ENCODE measurements at regions not wholly inside any gene's neighbourhood (a gene's known extent, or its start where the extent isn't known, plus 50 kb on each side); places are given as distances from the start of the nearest gene placed in this dataset.

GRCh38 chr14:81766321-81766915, 232.8 kb upstream of the SEL1L start:
- BruUV-seq (replicated peaks), result no TSS peak
- no peak for TF ChIP-seq FOS (IDR thresholded peaks at IDR 0.05; ENCODE audit: borderline replicate concordance, insufficient read depth, low read length)
- no peak for TF ChIP-seq MYC (IDR thresholded peaks at IDR 0.05; ENCODE audit: low read depth, low read length)
- no peak for TF ChIP-seq JUN (IDR thresholded peaks at IDR 0.05; ENCODE audit: borderline replicate concordance, insufficient read depth, insufficient read length, low read depth)
- TF ChIP-seq GATA2 (IDR thresholded peaks at IDR 0.05; ENCODE audit: insufficient read depth, insufficient read length, low read depth, low read length), result no peak
- no peak for TF ChIP-seq EZH2 (IDR thresholded peaks at IDR 0.05; ENCODE audit: borderline replicate concordance, low read depth, low read length, severe bottlenecking)
- no peaks in the 10 kb centered on the region for H3K27me3 ChIP-seq (ENCODE audit: control insufficient read depth in 2 of 2, insufficient read depth in 2 of 2, low read length in 2 of 2)
- dilution Hi-C loops (cut with MboI; ENCODE audit: extremely low pct_ligation_motif_present, low sequenced_read_pairs), result no loop called here
- H3K9ac ChIP-seq (replicated peaks; ENCODE audit: extremely low read depth, insufficient read depth, low read length), result no peak overlapping the region
- H2AFZ ChIP-seq (ENCODE audit: low read depth, low read length), result no peak overlapping the region
- no peaks in the 10 kb centered on the region for H3K9me3 ChIP-seq (replicated peaks; ENCODE audit: control insufficient read depth, insufficient read depth, low read length)
- H3K79me2 ChIP-seq (ENCODE audit: control insufficient read depth, insufficient read depth, low read length), result no peaks in the 10 kb centered on the region
- no peaks in the 10 kb centered on the region for H4K20me1 ChIP-seq (replicated peaks; ENCODE audit: control insufficient read depth, extremely low read depth, insufficient read depth, low read length)
- H3K9me1 ChIP-seq (replicated peaks; ENCODE audit: control insufficient read depth, extremely low read depth, insufficient read depth, low read length), result no peaks in the 10 kb centered on the region
- no peaks in the 10 kb centered on the region for H3K36me3 ChIP-seq (ENCODE audit: control insufficient read depth in 2 of 2, extremely low read depth in 1 of 2, insufficient read depth in 2 of 2, low read length in 2 of 2)
- no peak for FAIRE-seq
- POLR2A ChIA-PET, result no interaction called here
- H3K27ac ChIP-seq (ENCODE audit: insufficient read depth, low read depth, low read length), result no peak overlapping the region
- DNase-seq (ENCODE audit: low read depth, low spot score), result no peak
- no peak overlapping the region for H3K4me3 ChIP-seq (replicated peaks in 1 of 3; ENCODE audit: insufficient read depth in 1 of 3, low read depth in 1 of 3, low read length in 3 of 3)
- intact Hi-C loops (cut with micrococcal nuclease), result no loop called here
- no peaks in the 10 kb centered on the region for H3K4me1 ChIP-seq (ENCODE audit: control insufficient read depth, extremely low read depth, insufficient read depth, low read length)
- CTCF ChIA-PET, result no interaction called here
- H3K4me2 ChIP-seq (ENCODE audit: insufficient read depth, low read length), result no peak overlapping the region

DNA sequence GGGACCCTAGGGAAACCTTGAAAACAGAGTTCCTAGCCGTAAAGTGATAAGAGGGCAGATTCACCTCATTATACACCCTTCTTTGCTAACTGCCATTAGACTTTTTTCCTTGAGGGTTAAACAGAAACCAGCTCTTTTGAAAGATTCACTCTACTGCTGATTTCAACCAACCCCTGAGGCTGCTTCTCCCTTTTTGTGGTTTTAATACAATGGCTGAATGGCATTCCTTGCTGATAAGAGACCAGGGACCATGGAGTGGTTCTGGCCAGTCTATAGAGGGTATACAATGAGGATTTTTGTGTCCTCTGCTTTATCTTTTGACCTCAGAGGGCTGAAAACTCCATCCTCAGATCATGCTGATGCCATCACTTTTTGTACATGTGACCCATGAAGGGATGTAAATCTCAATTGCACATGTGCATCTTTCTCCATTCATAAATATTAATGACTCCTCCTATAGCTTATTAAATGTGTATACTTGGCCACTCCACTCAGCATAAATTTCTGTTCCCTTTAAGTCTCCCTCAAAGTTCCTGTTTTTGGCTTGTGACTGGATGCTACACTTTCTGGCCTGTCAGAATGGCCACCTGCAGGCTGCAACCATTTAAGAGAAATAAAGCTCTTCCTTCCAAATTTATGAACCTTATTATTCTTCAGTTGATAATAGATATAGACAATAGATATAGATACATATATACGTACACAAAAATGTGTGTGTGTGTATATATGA, 233.8 kb upstream of the SEL1L start:
- dilution Hi-C loops (cut with MboI; ENCODE audit: extremely low pct_ligation_motif_present, low sequenced_read_pairs), result no loop called here

More for the DNA sequence above, 233.8 kb upstream of the SEL1L start:
- no peak overlapping the region for H2AFZ ChIP-seq (ENCODE audit: low read depth, low read length)
- H4K20me1 ChIP-seq (replicated peaks; ENCODE audit: control insufficient read depth, extremely low read depth, insufficient read depth, low read length), result no peaks in the 10 kb centered on the region
- no peak for TF ChIP-seq EZH2 (IDR thresholded peaks at IDR 0.05; ENCODE audit: borderline replicate concordance, low read depth, low read length, severe bottlenecking)
- TF ChIP-seq POLR2AphosphoS5 (IDR thresholded peaks at IDR 0.05; ENCODE audit: insufficient read depth, low read depth, low read length), result no peak
- no peak for TF ChIP-seq GATA2 (IDR thresholded peaks at IDR 0.05; ENCODE audit: insufficient read depth, insufficient read length, low read depth, low read length)
- TF ChIP-seq MAX (IDR thresholded peaks at IDR 0.05; ENCODE audit: insufficient read depth, insufficient read length), result no peak
- TF ChIP-seq POLR2A (IDR thresholded peaks at IDR 0.05; ENCODE audit: low read depth, low read length), result no peak
- no peak overlapping the region for H3K4me2 ChIP-seq (ENCODE audit: insufficient read depth, low read length)
- no peaks in the 10 kb centered on the region for H3K79me2 ChIP-seq (ENCODE audit: control insufficient read depth, insufficient read depth, low read length)
- BruUV-seq (replicated peaks), result no TSS peak
- H3K9me3 ChIP-seq (replicated peaks; ENCODE audit: control insufficient read depth, insufficient read depth, low read length), result no peaks in the 10 kb centered on the region
- FAIRE-seq (no peak), DNase-seq (ENCODE audit: low read depth, low spot score) (no peak)
- ChIA-PET CTCF (no interaction called here), POLR2A (no interaction called here)
- H3K4me3 ChIP-seq (replicated peaks in 1 of 3; ENCODE audit: insufficient read depth in 1 of 3, low read depth in 1 of 3, low read length in 3 of 3), result no peak overlapping the region
- no peaks in the 10 kb centered on the region for H3K36me3 ChIP-seq (ENCODE audit: control insufficient read depth in 2 of 2, extremely low read depth in 1 of 2, insufficient read depth in 2 of 2, low read length in 2 of 2)
- no peak overlapping the region for H3K27ac ChIP-seq (ENCODE audit: insufficient read depth, low read depth, low read length)
- H3K9ac ChIP-seq (replicated peaks; ENCODE audit: extremely low read depth, insufficient read depth, low read length), result no peak overlapping the region
- intact Hi-C loops (cut with micrococcal nuclease), result no loop called here
- no peaks in the 10 kb centered on the region for H3K9me1 ChIP-seq (replicated peaks; ENCODE audit: control insufficient read depth, extremely low read depth, insufficient read depth, low read length)
- H3K27me3 ChIP-seq (ENCODE audit: control insufficient read depth in 2 of 2, insufficient read depth in 2 of 2, low read length in 2 of 2), result no peaks in the 10 kb centered on the region
- no peaks in the 10 kb centered on the region for H3K4me1 ChIP-seq (ENCODE audit: control insufficient read depth, extremely low read depth, insufficient read depth, low read length)
